ENCODE measurements at regions not wholly inside any gene's neighbourhood (a gene's known extent, or its start where the extent isn't known, plus 50 kb on each side); places are given as distances from the start of the nearest gene placed in this dataset.

DNA sequence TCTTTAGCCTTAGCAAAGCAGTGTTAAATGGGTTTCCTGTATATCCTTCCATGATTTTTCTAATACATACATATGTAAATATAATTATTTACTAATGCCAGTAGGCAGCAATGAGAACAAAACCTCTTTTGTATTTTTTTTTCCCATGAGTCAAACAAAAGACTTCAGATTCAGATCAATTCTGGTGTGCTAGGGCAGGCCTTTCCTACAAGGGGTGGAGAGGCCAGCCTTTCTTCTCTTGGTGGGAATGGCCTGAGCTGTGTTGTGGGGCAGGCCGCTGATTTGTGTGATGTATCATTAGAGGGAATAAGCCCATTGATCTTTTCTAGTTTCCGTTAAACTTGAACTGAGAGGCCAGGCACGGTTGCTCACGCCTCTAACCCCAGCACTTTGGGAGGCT lies 115.5 kb upstream of the DMRT1 start:
- TF ChIP-seq EZH2phosphoT487 (IDR thresholded peaks at IDR 0.05; ENCODE audit: borderline replicate concordance, low read depth, low read length): no peak
- TF ChIP-seq, protein P1, sequence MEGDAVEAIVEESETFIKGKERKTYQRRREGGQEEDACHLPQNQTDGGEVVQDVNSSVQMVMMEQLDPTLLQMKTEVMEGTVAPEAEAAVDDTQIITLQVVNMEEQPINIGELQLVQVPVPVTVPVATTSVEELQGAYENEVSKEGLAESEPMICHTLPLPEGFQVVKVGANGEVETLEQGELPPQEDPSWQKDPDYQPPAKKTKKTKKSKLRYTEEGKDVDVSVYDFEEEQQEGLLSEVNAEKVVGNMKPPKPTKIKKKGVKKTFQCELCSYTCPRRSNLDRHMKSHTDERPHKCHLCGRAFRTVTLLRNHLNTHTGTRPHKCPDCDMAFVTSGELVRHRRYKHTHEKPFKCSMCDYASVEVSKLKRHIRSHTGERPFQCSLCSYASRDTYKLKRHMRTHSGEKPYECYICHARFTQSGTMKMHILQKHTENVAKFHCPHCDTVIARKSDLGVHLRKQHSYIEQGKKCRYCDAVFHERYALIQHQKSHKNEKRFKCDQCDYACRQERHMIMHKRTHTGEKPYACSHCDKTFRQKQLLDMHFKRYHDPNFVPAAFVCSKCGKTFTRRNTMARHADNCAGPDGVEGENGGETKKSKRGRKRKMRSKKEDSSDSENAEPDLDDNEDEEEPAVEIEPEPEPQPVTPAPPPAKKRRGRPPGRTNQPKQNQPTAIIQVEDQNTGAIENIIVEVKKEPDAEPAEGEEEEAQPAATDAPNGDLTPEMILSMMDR (conservative IDR thresholded peaks at IDR 0.05; ENCODE audit: low read length): no peak
- peaks cover 27% of the 10 kb centered on the region for H3K36me3 ChIP-seq (ENCODE audit: insufficient read depth, low read length)
- H3K9me3 ChIP-seq (ENCODE audit: low read length): no peaks in the 10 kb centered on the region
- H4K20me1 ChIP-seq (ENCODE audit: insufficient read depth, low read length): no peaks in the 10 kb centered on the region
- no TSS peak for BruUV-seq (replicated peaks)
- peaks cover 2% of the 10 kb centered on the region for H3K4me1 ChIP-seq (ENCODE audit: insufficient read depth, low read length, poor library complexity, severe bottlenecking)
- H3K4me2 ChIP-seq (ENCODE audit: low read length): no peak overlapping the region
- ChIA-PET POLR2A (no interaction called here), CTCF (ENCODE audit: unreplicated experiment) (no interaction called here)
- H3K79me2 ChIP-seq (ENCODE audit: insufficient read depth, low read depth, low read length): no peaks in the 10 kb centered on the region
- no peak for DNase-seq (ENCODE audit: low spot score)
- no peak overlapping the region for H3K4me3 ChIP-seq (ENCODE audit: low read depth, low read length, poor library complexity, severe bottlenecking)
- H3K27ac ChIP-seq (ENCODE audit: low read depth, low read length, poor library complexity, severe bottlenecking): no peak overlapping the region
- no peak overlapping the region for H2AFZ ChIP-seq (ENCODE audit: low read length)
- no peaks in the 10 kb centered on the region for H3K9me2 ChIP-seq (ENCODE audit: insufficient read depth, low read length)
- intact Hi-C loops (cut with micrococcal nuclease; ENCODE audit: unreplicated experiment): no loop called here

DNA sequence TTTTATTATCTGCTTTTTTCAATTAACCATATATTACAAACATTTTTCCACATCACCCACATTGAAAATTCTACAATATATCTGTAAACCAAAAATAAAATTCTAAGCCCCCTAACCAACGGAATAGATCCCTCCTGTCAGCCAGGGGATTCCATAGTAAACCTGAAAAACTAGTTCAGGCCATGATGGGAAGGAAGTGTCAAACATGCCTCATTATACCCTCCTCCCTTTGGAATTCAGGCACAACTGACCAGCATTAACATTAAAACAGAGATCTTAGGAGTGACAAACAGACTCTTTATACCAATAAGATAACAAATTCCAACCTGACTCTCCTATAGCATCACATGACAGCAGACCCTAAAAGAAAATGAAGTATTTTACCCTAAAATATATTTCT lies 113.7 kb upstream of the DMRT1 start:
- ChIA-PET CTCF (ENCODE audit: unreplicated experiment) (no interaction called here), POLR2A (no interaction called here)
- Histone ChIP-seq H4K20me1 (ENCODE audit: insufficient read depth, low read length) (no peaks in the 10 kb centered on the region), H2AFZ (ENCODE audit: low read length) (no peak overlapping the region), H3K9me2 (ENCODE audit: insufficient read depth, low read length) (no peaks in the 10 kb centered on the region), H3K9me3 (ENCODE audit: low read length) (no peaks in the 10 kb centered on the region), H3K27ac (ENCODE audit: low read depth, low read length, poor library complexity, severe bottlenecking) (no peak overlapping the region), H3K79me2 (ENCODE audit: insufficient read depth, low read depth, low read length) (no peaks in the 10 kb centered on the region), H3K4me3 (ENCODE audit: low read depth, low read length, poor library complexity, severe bottlenecking) (no peak overlapping the region), H3K4me1 (ENCODE audit: insufficient read depth, low read length, poor library complexity, severe bottlenecking) (no peaks in the 10 kb centered on the region), H3K36me3 (ENCODE audit: insufficient read depth, low read length) (peaks cover 29% of the 10 kb centered on the region), H3K4me2 (ENCODE audit: low read length) (no peak overlapping the region)
- intact Hi-C loops (cut with micrococcal nuclease; ENCODE audit: unreplicated experiment): no loop called here
- no peak for TF ChIP-seq EZH2phosphoT487 (IDR thresholded peaks at IDR 0.05; ENCODE audit: borderline replicate concordance, low read depth, low read length)
- TF ChIP-seq, protein P1 (conservative IDR thresholded peaks at IDR 0.05; ENCODE audit: low read length): no peak
- DNase-seq (ENCODE audit: low spot score): no peak
- BruUV-seq (replicated peaks): no TSS peak

DNA sequence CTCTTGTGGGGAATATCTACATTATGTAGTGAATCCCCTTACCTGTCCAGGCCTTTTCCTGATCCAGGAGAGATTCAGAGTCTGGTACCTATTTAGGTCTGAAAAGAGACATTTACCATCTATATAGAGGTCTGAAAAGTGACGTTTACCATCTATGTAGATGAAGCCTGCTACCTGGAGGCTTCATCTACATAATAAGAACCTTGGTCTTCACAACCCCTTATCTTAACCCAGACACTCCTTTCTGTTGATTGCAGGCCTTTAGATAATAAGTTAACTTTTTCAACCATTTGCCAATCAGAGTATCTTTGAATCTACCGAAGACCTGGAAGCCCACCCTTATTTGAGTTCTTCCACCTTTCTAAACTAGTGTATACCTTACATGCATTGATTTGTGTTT lies 113.0 kb upstream of the DMRT1 start:
- Histone ChIP-seq H2AFZ (ENCODE audit: low read length) (no peak overlapping the region), H3K4me1 (ENCODE audit: insufficient read depth, low read length, poor library complexity, severe bottlenecking) (no peaks in the 10 kb centered on the region), H4K20me1 (ENCODE audit: insufficient read depth, low read length) (no peaks in the 10 kb centered on the region), H3K9me2 (ENCODE audit: insufficient read depth, low read length) (no peaks in the 10 kb centered on the region), H3K9me3 (ENCODE audit: low read length) (no peaks in the 10 kb centered on the region), H3K4me3 (ENCODE audit: low read depth, low read length, poor library complexity, severe bottlenecking) (no peak overlapping the region), H3K79me2 (ENCODE audit: insufficient read depth, low read depth, low read length) (no peaks in the 10 kb centered on the region), H3K36me3 (ENCODE audit: insufficient read depth, low read length) (peaks cover 33% of the 10 kb centered on the region), H3K27ac (ENCODE audit: low read depth, low read length, poor library complexity, severe bottlenecking) (no peak overlapping the region), H3K4me2 (ENCODE audit: low read length) (no peak overlapping the region)
- CTCF ChIA-PET (ENCODE audit: unreplicated experiment): no interaction called here
- no peak for DNase-seq (ENCODE audit: low spot score)
- BruUV-seq (replicated peaks): no TSS peak
- intact Hi-C loops (cut with micrococcal nuclease; ENCODE audit: unreplicated experiment): no loop called here
- TF ChIP-seq EZH2phosphoT487 (IDR thresholded peaks at IDR 0.05; ENCODE audit: borderline replicate concordance, low read depth, low read length): no peak
- TF ChIP-seq, protein P1 (conservative IDR thresholded peaks at IDR 0.05; ENCODE audit: low read length): no peak
- POLR2A ChIA-PET: no interaction called here

Measured in OCI-LY7 (cell line).